ENCODE measurements at regions not wholly inside any gene's neighbourhood (a gene's known extent, or its start where the extent isn't known, plus 50 kb on each side); places are given as distances from the start of the nearest gene placed in this dataset.

- no peak for DNase-seq
- Histone ChIP-seq H3K27me3 (ENCODE audit: control insufficient read depth, insufficient read depth, low read length) (no peaks in the 10 kb centered on the region), H3K4me3 (ENCODE audit: insufficient read depth, low read depth, low read length) (no peak overlapping the region), H3K36me3 (replicated peaks; ENCODE audit: control insufficient read depth, insufficient read depth, low read length) (no peaks in the 10 kb centered on the region)
Measured at GRCh38 chr6:164124986-164125385, 710.5 kb downstream of the QKI start.

DNA sequence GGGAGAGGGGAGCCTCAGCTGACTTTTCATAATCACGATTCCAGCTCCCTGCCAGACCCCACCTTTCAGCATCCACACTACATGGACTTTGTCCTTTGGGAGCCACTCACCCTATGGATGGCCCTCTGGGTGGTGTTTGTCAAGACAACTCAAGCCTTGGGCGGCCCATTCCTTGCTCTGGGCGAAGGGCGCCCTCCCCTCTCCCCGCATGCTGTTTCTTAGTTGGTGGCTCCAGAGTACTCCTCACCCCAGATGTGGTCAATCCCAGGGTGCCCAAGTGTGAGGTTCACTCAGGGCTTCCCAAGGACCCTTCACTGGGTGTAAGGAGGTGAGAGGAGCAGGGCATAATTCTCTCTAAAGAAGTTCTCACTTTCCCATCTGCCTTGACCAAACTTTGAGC is 710.0 kb downstream of the QKI start:
- Histone ChIP-seq H3K27me3 (ENCODE audit: control insufficient read depth, insufficient read depth, low read length) (no peaks in the 10 kb centered on the region), H3K4me3 (ENCODE audit: insufficient read depth, low read depth, low read length) (no peak overlapping the region), H3K36me3 (replicated peaks; ENCODE audit: control insufficient read depth, insufficient read depth, low read length) (no peaks in the 10 kb centered on the region)
- DNase-seq, result no peak

GRCh38 chr6:164122109-164122508 is 707.6 kb downstream of the QKI start:
- no peaks in the 10 kb centered on the region; the same call in 1 of the 2 replicates for H3K27me3 ChIP-seq (ENCODE audit: control insufficient read depth, insufficient read depth, low read length)
- DNase-seq, result no peak
- no peak overlapping the region for H3K4me3 ChIP-seq (ENCODE audit: insufficient read depth, low read depth, low read length)
- no peaks in the 10 kb centered on the region for H3K36me3 ChIP-seq (replicated peaks; ENCODE audit: control insufficient read depth, insufficient read depth, low read length)

GRCh38 chr6:164121527-164121926 is 707.0 kb downstream of the QKI start:
- H3K4me3 ChIP-seq (ENCODE audit: insufficient read depth, low read depth, low read length), result no peak overlapping the region
- no peaks in the 10 kb centered on the region; the same call in 1 of the 2 replicates for H3K27me3 ChIP-seq (ENCODE audit: control insufficient read depth, insufficient read depth, low read length)
- H3K36me3 ChIP-seq (replicated peaks; ENCODE audit: control insufficient read depth, insufficient read depth, low read length), result no peaks in the 10 kb centered on the region
- DNase-seq, result no peak

DNA sequence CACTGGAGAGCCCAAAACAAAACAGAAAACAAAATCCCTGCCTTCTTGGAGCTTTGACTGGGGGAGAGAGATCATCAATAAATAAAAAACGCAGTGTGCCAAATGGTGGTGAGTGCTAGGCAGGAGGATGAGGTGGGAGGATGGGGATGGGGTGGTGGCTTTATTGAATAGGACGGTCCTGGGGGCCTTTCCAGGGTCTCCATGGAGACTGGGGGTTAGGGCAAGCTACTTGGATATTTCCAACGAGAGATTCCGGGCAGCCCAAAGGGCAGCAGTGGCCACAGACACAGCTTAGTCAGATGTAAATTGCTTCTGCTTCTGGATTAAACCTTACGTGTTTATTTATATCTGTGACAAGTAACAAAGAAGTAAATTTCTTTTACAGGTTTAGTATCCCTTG is 700.1 kb downstream of the QKI start:
- no peaks in the 10 kb centered on the region for H3K36me3 ChIP-seq (replicated peaks; ENCODE audit: control insufficient read depth, insufficient read depth, low read length)
- H3K4me3 ChIP-seq (ENCODE audit: insufficient read depth, low read depth, low read length), result no peak overlapping the region
- H3K27me3 ChIP-seq (ENCODE audit: control insufficient read depth, insufficient read depth, low read length), result no peaks in the 10 kb centered on the region; the same call in 1 of the 2 replicates
- no peak for DNase-seq

- no peaks in the 10 kb centered on the region; the same call in 1 of the 2 replicates for H3K27me3 ChIP-seq (ENCODE audit: control insufficient read depth, insufficient read depth, low read length)
- no peak for DNase-seq
- H3K4me3 ChIP-seq (ENCODE audit: insufficient read depth, low read depth, low read length), result no peak overlapping the region
Measured at GRCh38 chr6:164114051-164114450, 699.5 kb downstream of the QKI start.

DNA sequence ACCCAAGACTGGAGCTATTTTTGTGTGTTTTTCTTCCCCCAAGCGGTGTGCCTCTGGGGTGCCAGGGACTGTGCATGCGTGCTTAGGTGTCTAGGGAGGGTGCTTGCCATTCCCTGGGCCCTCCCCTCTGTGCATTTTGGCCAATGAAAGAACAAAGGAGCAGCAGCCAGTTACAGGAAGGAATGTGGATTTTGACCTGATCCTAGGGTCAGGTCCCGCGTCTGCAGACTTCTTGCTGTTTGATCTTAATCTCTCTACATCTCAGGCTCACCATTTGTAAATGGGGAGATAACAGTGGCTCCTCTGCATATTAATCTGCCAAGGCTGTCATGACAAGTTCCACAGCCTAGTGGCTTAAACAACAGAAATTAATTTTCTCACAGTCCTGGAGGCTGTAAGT is 699.1 kb downstream of the QKI start:
- H3K4me3 ChIP-seq (ENCODE audit: insufficient read depth, low read depth, low read length), result no peak overlapping the region
- H3K27me3 ChIP-seq (ENCODE audit: control insufficient read depth, insufficient read depth, low read length), result no peaks in the 10 kb centered on the region
- no peak for DNase-seq
- no peaks in the 10 kb centered on the region for H3K36me3 ChIP-seq (replicated peaks; ENCODE audit: control insufficient read depth, insufficient read depth, low read length)

More at GRCh38 chr6:164114051-164114450, 699.5 kb downstream of the QKI start:
- no peaks in the 10 kb centered on the region for H3K36me3 ChIP-seq (replicated peaks; ENCODE audit: control insufficient read depth, insufficient read depth, low read length)

DNA sequence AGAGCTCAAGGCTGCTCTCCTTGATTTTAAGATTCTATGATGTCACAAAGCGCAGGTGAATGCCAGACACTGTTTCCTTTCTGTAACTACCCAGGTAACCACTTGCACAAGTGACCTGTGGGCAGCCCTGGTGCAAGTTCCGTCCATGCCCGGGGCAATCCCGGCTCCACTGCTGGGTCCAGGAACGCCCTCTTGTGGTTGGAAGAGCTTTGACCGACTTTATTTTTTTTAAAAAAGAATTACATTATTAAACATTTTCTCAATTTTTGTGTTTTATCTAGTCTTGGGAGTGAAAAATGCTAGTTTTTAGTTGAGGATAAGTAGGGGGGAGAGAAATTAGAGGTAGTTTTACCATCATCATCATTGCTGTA is 695.2 kb downstream of the QKI start:
- no peaks in the 10 kb centered on the region for H3K36me3 ChIP-seq (replicated peaks; ENCODE audit: control insufficient read depth, insufficient read depth, low read length)
- DNase-seq, result peak; percentile 82

DNA sequence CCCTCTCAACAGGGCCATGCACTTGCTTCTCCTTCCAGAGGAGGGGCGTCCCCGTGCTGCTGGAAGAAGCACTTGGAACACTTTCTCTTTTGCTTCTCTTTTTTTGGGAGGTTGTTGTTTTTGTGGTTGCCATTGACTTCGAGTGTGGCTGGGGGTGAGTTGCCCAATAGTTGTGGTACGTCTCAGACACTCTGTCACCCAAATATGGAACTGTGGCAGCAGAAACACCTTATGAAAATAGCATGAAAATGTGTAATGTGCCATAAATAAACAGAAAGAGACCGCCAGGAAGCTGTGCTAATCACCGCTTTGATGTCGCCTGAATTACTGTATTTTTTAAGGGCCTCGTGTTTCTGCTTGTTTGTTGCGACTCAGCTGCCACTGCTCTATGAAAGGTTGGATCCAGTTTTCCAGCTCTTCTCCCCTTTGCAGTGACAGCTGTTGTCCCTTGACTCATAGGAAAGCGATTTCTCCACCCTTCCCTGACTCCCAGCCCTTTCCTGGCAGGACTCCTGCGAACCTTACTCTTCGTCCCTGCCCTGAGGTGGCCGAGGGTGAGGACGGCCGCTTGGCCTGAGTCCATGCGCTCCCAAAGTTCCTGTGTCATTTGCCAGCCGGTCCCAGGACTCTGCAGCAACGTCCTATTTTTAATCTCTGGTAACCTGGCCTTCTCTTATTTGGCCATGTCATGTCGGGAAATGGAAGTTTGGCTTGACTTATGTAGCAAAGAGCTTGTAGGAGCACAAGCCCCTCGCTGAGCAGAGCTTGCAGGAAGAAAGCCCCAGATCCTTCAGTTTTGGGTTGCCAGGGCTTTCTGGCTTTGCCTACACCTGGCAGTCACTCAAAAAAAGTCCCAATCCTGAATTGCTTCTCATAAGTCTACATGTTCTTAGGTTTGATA is 694.6 kb downstream of the QKI start:
- no peak overlapping the region for H3K4me3 ChIP-seq (ENCODE audit: insufficient read depth, low read depth, low read length)
- no peak for DNase-seq

More for the DNA sequence above, 695.2 kb downstream of the QKI start:
- Histone ChIP-seq H3K4me3 (ENCODE audit: insufficient read depth, low read depth, low read length) (no peak overlapping the region), H3K27me3 (ENCODE audit: control insufficient read depth, insufficient read depth, low read length) (no peaks in the 10 kb centered on the region)

GRCh38 chr6:164108092-164108491 is 693.6 kb downstream of the QKI start:
- Histone ChIP-seq H3K27me3 (ENCODE audit: control insufficient read depth, insufficient read depth, low read length) (no peaks in the 10 kb centered on the region), H3K4me3 (ENCODE audit: insufficient read depth, low read depth, low read length) (no peak overlapping the region), H3K36me3 (replicated peaks; ENCODE audit: control insufficient read depth, insufficient read depth, low read length) (no peaks in the 10 kb centered on the region)
- no peak for DNase-seq

More for the DNA sequence above, 694.6 kb downstream of the QKI start:
- no peaks in the 10 kb centered on the region for H3K36me3 ChIP-seq (replicated peaks; ENCODE audit: control insufficient read depth, insufficient read depth, low read length)
- H3K27me3 ChIP-seq (ENCODE audit: control insufficient read depth, insufficient read depth, low read length), result no peaks in the 10 kb centered on the region

GRCh38 chr6:164107297-164107995 is 692.9 kb downstream of the QKI start:
- H3K36me3 ChIP-seq (replicated peaks; ENCODE audit: control insufficient read depth, insufficient read depth, low read length), result no peaks in the 10 kb centered on the region
- DNase-seq, result no peak
- no peaks in the 10 kb centered on the region for H3K27me3 ChIP-seq (ENCODE audit: control insufficient read depth, insufficient read depth, low read length)
- no peak overlapping the region for H3K4me3 ChIP-seq (ENCODE audit: insufficient read depth, low read depth, low read length)

DNA sequence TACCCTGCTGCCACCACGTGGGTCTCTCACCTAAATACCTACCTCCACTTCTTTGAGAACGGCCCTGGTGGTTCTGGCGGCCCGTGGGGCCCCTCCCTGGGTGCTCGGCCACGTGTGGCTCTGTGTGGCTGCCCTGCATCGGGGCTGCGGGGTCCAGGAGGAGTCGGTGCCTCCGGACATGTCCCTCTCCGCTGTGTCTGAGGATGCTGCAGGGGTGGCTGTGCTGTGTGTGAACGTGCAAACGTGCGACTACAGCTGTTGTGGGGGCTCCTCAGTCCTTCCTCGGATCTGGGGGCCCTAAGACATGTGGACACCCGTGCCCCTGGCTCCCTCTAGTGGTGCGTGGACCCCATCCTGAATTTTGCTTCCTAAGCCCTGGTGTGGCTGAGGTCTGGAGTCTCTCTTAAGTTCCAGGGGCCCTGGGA is 691.8 kb downstream of the QKI start:
- Histone ChIP-seq H3K27me3 (ENCODE audit: control insufficient read depth, insufficient read depth, low read length) (no peaks in the 10 kb centered on the region), H3K36me3 (replicated peaks; ENCODE audit: control insufficient read depth, insufficient read depth, low read length) (no peaks in the 10 kb centered on the region), H3K4me3 (ENCODE audit: insufficient read depth, low read depth, low read length) (no peak overlapping the region)
- DNase-seq, result peak; percentile 86

GRCh38 chr6:164105705-164106104 is 691.2 kb downstream of the QKI start:
- Histone ChIP-seq H3K27me3 (ENCODE audit: control insufficient read depth, insufficient read depth, low read length) (no peaks in the 10 kb centered on the region), H3K4me3 (ENCODE audit: insufficient read depth, low read depth, low read length) (no peak overlapping the region), H3K36me3 (replicated peaks; ENCODE audit: control insufficient read depth, insufficient read depth, low read length) (no peaks in the 10 kb centered on the region)
- no peak for DNase-seq

GRCh38 chr6:164104432-164104831 is 689.9 kb downstream of the QKI start:
- no peak overlapping the region for H3K4me3 ChIP-seq (ENCODE audit: insufficient read depth, low read depth, low read length)
- H3K36me3 ChIP-seq (replicated peaks; ENCODE audit: control insufficient read depth, insufficient read depth, low read length), result no peaks in the 10 kb centered on the region
- H3K27me3 ChIP-seq (ENCODE audit: control insufficient read depth, insufficient read depth, low read length), result no peaks in the 10 kb centered on the region
- DNase-seq, result no peak

GRCh38 chr6:164102693-164103092 is 688.2 kb downstream of the QKI start:
- Histone ChIP-seq H3K27me3 (ENCODE audit: control insufficient read depth, insufficient read depth, low read length) (no peaks in the 10 kb centered on the region), H3K4me3 (ENCODE audit: insufficient read depth, low read depth, low read length) (no peak overlapping the region), H3K36me3 (replicated peaks; ENCODE audit: control insufficient read depth, insufficient read depth, low read length) (no peaks in the 10 kb centered on the region)
- DNase-seq, result no peak
